Activated T-helper 1 cell treated with anti-CD3 and anti-CD28 coated beads, Interleukin-2, amount 50 U/mL, for 16 hours (primary cell): ENCODE measurements at regions not wholly inside any gene's neighbourhood (a gene's known extent, or its start where the extent isn't known, plus 50 kb on each side); places are given as distances from the start of the nearest gene placed in this dataset.

Source experiments
- DNase-seq, 2 donors: peaks; one replicate each; pipeline ENCODE4 v3.0.0-alpha.2; 2020; ENCODE audit warnings: low read depth in 1 of 2, low spot score in 1 of 2

DNA sequence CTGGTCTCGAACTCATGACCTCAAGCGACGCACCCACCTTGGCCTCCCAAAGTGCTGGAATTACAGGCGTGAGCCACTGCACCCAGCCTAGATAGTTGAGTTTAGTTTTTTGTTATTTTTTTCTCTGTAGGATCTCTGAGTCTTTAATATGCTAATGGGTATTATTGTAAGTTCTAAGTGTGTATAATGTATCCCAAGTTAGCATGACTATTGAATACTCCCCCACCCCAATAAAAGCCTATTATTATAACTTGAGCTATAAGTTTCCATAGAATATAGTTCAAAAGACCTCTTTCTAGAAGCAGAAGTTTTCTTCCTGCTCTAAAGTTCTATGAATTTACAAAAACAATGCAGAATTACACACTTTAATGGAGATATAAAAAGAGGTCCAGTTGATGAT is 210.4 kb upstream of the MARCKS start:
- DNase-seq: no peak

- no peak for DNase-seq
Observed at GRCh38 chr6:113647143-113647889, 209.8 kb upstream of the MARCKS start.

GRCh38 chr6:113648698-113649097 is 208.4 kb upstream of the MARCKS start:
- no peak for DNase-seq

DNA sequence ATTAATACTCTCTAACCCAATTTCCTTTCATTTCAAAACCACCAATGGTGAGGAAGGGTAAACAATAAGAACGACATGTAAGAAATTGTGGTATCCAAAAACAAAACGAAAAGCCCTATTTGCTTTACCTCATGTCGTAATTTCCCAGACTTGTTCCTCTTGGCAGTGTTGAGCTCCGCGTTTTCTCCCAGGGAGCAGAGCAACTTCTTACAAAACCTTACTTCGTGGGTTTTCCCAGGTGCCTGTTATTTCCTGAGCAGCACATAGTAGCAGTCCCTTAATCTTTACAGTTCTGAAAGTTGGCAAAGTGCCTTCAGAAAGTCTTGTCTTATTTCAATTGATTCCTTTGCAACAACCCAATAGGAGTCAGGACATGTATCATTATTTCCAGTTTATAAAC is 207.9 kb upstream of the MARCKS start:
- DNase-seq: no peak

GRCh38 chr6:113649880-113650609 is 207.1 kb upstream of the MARCKS start:
- DNase-seq: no peak

GRCh38 chr6:113650610-113650979 is 206.6 kb upstream of the MARCKS start:
- no peak for DNase-seq

- no peak for DNase-seq
Observed at GRCh38 chr6:113651120-113651519, 206.0 kb upstream of the MARCKS start.

DNA sequence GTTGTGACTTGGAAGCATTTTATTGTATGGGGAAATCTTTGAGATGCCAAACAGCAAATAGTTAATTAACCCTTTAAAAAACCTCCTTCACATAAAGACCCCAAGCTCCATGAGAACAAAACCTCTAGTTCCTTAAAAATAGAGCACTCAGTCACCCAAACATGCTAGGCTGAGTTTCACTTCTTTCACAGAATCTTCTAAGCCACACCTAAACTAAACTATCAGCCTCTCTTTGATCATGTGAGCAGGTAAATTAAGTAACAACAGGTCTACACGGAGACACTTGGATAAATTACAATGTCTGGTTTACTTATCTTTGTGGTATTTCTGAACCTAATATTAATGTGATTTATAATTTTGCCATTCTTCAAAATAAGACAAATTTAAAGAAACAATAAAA is 205.2 kb upstream of the MARCKS start:
- DNase-seq: no peak

GRCh38 chr6:113653275-113653674 is 203.9 kb upstream of the MARCKS start:
- no peak for DNase-seq

- no peak for DNase-seq
Observed at GRCh38 chr6:113654396-113654795, 202.7 kb upstream of the MARCKS start.

DNA sequence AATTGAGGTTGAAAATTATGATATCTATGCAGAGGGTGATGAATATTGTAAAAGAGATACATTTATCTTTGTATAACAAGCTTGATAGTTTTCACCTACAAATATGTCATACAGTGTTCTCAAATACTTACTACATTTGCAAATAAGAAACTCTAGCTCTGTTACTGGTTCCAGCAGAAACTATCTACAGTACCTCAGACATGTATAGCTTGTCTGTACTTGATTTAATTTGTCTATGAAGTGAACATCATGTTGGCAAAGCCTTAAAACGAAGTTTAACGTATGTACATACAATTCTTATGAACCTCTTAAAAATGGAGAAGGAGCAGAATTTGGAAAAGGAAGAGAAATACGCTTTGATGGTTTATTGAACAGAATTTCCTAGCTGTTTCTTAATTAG is 201.4 kb upstream of the MARCKS start:
- no peak for DNase-seq

DNA sequence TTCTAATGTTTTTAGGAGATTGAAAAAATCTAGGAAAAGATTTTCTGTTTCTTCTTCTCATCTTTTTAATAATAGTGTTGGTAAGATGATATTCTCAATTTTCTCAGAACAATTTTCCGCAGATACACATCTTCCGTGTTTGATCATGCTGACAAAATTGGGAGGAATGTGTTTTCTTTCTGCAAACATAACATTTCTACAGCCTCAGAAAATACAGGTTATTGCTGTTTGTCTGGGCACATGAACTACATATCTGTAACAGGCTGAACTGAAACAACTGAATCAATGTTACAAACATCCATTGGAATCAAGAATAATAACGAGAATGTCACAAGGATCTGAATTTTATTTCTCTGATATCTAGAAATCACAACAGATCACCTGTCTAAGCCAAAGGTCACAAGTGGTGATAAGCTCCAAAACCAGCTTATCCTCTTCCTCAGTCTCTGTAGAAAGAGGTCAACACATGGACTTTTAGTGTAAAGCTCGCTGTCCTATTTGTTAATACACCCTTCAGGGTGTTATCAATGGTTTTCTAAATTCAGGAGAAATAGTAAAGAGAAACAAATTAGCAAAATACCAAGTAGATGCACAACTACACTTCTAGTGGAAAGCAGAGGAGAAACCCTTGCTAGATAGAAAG is 197.3 kb upstream of the MARCKS start:
- DNase-seq: no peak

- no peak for DNase-seq
Observed at GRCh38 chr6:113660819-113661218, 196.3 kb upstream of the MARCKS start.

GRCh38 chr6:113662093-113662665 is 195.0 kb upstream of the MARCKS start:
- no peak for DNase-seq

DNA sequence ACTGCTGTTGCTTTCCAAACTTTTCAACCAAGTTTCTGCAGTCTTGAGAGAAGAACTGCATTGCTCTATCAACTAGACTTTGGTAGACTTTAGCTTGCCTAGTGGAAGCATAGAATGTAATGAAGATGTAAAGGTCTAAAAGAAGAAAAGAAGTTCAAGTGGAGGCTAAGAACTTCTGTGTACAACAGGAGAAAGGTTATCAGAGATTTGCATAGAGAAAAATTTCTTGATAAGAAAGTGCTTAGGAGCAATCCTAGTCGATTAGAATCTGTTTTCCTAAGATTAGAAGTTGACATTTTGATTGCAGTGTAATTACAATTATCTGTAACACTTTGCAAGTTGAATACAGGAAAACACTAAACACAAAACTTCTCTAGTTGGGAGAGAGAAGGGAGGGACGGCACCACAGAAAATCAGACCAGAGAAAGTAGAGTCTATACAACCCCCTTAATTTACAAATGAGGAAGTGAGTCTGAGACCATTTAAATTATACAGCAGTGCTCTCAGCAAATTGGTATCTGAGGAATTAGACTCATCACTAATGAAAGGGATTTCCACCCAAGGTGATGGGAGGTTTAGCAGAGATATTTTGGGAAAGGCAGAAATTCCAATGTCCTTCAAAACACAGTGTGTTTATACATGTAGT is 194.3 kb upstream of the MARCKS start:
- DNase-seq: no peak

DNA sequence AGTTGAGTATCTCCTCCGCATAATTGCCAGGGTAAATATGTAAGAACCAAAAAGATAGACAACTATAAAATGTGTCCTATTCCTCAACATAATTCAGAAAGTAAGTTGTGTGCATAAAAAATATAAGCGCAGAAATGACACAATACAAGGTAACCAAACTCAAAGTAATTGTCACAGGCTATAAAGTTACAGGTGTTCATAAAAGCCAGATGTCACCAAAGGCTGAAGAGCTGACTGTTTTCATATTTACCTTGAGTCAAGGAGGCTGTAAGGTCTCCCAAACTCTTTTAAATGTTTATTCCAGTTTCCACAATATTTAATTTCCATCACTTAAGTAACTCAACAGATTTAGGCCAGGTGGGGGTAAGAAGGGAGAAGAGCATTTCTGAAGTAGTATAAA is 192.2 kb upstream of the MARCKS start:
- no peak for DNase-seq

DNA sequence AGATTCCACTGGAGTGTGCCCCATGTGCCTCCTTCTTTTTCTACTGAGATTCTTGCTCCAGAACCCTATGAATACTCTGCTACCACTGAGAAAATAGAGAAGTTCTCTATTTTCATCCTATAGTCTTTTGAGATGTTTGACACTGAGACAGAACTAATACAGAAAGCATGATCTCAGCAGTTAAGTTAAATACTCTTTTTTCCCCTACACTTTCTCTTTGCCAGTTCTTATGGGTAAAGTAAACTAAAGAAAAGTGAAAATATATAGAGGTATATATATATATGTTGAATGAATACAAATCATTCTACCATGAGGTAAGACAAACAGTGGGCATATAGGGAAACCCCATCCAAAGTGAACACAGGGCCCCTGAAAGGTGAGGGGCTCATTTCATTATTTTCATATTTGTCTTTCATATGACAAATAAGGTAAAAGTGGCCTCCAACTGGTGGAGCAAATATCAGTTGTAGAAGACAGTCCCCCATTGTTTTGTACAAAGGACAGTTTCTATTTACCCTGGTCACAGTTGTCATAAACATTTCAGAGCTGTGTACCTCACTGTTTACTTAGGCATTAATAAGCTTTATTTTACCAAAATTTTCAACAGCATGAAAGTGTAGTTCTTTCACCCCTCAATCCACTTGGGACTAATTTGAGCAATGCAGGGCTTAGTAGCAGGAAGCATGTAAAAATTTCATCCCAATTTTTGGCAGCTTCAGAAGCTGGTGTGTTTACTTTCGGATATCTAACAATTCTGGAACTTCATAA is 188.3 kb upstream of the MARCKS start:
- DNase-seq: no peak

GRCh38 chr6:113669606-113670005 is 187.5 kb upstream of the MARCKS start:
- DNase-seq: no peak

DNA sequence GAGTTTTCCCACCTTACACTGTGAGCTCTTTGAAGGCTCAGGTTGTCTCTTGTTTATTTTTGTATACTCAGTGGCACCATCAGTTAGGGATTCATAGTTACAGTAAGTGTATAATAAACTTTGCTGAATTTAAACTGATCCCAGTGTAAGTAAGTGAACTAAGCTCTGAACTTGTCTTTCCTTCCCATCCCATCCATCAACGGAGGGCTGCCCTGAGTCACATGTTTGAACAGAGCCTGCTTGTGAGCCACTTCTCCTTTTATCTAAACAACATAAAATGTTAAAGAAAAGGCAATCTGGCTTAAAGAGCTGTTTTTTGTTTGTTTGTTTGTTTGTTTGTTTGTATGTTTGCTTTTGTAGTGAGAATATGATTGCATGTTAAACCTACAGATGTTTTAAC is 185.7 kb upstream of the MARCKS start:
- DNase-seq: no peak

DNA sequence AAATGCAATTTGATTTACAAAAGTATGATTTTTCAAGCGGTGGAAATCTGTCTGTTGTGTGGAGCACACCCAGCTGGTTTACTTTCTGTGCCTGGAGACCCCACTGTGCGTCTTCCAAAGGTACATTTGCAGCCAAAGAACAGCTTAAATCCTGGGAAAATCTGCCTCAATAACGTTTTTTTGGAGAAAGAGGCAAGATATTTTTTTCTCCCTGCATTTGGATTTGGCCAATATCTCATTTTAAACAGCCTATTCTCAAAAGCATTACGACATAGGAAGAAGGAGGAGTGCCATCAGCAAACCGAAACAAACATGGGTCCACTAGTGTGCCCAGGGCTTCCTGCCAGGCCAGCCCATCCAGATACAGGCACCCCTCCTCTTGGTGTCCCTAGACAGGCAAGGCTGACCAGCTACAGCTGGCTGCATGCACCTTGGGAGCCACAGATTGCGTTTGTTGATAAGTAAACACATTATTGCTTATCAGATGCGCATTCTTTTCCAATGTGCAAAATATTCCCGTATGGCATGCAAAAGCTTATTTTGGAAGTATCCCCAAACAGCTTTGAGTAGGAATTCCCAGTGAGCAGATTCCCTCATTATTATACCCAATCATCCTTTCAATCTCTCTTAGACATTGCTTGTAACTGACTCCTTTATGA is 184.5 kb upstream of the MARCKS start:
- DNase-seq: no peak
